ENCODE measurements at regions not wholly inside any gene's neighbourhood (a gene's known extent, or its start where the extent isn't known, plus 50 kb on each side); places are given as distances from the start of the nearest gene placed in this dataset.

DNA sequence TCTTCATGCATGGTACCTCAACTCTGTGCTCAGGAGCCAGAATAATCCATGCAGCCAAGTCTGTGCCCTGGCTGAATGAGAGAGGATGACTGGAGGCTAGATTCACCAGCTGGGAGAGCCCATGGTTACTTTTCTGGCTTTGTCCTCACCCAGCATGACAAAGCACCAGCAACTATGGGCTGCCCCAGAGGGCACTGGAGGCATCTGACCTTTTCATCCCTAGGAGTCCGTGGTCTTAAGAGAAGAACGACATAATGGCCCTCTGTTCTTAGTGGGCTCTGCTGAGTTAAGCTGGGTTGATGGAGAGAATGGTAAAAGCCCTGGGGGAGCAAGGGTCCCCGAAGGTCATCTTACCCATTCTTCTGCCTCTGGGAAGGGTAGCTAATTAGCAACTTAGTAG is 54.6 kb upstream of the TNP1 start:
- no peak for DNase-seq (ENCODE audit: low spot score)

DNA sequence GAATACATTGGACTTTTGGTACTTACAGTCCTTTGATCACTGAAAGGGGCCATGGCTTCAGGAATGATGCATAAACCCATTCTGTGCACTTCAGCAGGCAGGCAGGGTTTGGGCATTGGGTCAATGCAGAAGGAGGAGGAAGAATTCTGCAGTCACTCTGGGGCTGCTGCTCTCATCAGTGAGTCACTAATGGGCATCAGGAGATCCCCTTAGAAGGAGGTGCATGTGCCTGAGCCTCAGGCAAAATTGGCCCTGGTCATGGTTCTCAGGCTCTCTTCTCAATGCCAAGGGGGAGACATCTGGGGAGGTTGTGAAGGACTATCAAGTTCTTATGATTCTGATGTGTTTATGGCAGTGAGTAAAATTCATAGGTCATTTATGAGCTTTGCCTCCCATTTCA is 52.0 kb upstream of the TNP1 start:
- DNase-seq (ENCODE audit: low spot score), result no peak

DNA sequence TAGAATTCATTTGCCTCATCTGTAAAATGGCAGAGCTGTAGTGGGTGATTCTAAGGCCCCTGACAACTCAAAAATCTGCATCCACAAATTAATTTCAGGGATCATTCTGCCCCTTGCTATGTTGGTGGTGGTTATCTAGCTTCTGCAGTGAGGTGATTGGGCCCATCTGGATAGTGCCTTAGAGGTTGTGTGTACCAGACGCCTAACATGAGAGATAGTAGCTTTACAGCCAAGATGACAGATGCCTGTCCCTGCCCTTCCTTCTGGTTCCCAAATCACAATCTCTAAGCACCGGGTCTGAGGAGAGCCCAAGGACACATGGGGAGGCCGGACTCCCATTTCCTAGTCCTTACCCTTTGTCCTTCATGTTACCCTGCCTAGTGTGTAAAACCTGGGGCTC is 51.1 kb upstream of the TNP1 start:
- no peak for DNase-seq (ENCODE audit: low spot score)

DNA sequence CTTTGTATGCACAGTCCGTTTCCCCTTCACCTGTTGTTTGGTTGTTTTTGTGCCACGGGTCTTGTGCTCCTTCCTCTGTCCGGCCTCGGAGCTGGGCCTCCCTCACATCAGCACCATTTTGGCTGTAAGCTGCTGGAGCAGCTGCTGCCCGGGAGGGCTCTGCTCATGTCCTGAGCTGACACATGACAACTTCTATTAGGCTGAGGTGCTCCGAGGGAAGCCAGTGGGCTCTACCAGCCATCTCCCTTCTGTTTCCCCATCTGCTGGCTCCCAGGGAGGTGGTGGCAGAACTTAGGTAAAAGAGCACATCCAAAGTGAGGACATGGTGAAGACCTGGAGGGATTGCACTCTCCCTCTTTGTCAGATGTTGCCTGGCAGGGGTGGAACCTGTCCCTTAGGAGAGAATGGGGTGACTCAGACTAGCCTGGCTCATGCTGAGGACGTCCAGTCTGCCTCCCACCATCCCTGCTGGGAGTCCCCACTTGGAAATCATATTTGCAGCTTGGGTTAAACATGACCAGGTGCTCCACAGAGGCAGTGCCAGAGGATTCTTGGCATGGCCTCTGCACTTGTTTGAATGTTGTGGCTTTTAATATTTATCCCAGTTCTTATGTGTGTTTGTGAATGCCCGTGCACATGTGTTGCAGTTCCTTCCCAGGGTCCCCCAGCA is 49.8 kb upstream of the TNP1 start:
- DNase-seq (ENCODE audit: low spot score), result no peak
